ENCODE measurements at regions not wholly inside any gene's neighbourhood (a gene's known extent, or its start where the extent isn't known, plus 50 kb on each side); places are given as distances from the start of the nearest gene placed in this dataset.

DNA sequence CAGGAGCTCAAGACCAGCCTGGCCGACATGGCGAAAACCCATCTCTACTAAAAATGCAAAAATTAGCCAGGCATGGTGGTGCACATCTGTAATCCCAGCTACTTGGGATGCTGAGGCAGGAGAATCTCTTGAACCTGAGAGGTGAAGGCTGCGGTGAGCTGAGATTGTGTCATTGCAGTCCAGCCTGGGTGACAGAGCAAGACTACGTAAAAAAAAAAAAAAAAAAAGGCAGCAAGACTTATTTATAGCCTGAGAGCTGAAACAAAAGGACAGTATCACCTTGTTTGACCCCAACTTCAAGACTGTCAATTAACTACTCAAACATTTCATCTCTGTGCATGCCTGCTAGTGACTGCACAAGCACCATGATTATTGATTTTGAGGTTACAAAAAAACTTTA, 478.9 kb upstream of the GBE1 start:
- no peak for TF ChIP-seq ZNF274 (IDR thresholded peaks at IDR 0.05; ENCODE audit: low read depth, low read length)
- no peak overlapping the region for H3K4me3 ChIP-seq (ENCODE audit: low read length)

DNA sequence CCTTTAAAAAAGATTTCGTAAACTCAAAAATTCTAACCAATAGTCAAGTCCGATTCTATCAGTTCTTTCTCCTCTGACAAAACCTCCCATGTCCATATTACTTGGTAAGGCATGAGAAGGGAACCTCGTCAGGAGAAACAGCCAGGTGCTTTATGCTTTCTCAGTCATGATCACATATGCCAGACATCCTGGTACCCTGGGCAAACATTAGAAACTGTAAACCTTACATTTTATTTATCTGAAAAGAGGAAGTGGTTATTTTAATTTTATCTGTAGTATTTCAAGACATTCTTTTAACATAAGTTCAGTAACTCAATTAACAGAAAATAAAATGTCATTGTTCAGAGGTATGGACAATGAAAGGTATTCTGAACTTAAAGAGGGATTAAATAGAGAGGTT, 474.8 kb upstream of the GBE1 start:
- TF ChIP-seq ZNF274 (IDR thresholded peaks at IDR 0.05; ENCODE audit: low read depth, low read length): no peak
- no peak overlapping the region for H3K4me3 ChIP-seq (ENCODE audit: low read length)

DNA sequence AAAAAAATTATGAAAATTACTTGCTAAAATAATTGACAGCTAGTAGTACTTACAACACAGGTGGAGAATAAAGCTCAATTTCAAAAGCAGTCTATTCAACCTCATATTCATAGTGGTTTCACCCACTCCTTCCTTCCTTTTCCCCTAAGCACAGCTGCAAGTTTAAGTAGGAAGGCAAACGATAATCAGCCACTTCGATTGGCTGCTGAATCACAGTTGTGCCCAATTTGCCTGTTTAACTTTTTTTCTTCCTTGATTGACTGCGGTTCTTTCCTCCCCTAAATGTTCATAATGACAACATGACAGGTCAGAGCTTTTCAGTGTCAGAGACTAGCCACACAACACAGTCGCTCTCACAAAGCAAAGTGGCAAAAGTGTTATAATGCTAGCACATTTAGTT, 468.0 kb upstream of the GBE1 start:
- no peak overlapping the region for H3K4me3 ChIP-seq (ENCODE audit: low read length)
- TF ChIP-seq ZNF274 (IDR thresholded peaks at IDR 0.05; ENCODE audit: low read depth, low read length): no peak

DNA sequence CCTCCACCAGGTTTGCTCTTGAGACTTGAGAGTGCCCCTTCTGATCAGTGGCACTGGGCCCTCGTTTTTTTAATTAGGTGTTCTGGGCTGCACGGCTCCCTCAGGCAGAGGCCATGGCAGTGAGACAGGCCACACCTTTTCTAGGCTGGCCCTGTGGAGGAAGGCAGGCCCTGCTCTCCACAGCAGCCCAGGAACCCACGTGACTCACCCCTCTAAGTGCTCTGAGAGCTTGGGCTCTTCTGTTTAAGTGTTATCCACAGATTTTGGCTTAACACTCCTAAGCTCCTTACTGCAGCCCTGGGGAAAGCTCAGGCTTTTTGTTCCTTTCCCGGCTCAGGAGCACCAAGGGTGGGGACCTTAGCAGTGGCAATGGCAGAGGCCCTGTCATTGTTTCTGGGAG, 463.2 kb upstream of the GBE1 start:
- H3K4me3 ChIP-seq (ENCODE audit: low read length): no peak overlapping the region
- no peak for TF ChIP-seq ZNF274 (IDR thresholded peaks at IDR 0.05; ENCODE audit: low read depth, low read length)

DNA sequence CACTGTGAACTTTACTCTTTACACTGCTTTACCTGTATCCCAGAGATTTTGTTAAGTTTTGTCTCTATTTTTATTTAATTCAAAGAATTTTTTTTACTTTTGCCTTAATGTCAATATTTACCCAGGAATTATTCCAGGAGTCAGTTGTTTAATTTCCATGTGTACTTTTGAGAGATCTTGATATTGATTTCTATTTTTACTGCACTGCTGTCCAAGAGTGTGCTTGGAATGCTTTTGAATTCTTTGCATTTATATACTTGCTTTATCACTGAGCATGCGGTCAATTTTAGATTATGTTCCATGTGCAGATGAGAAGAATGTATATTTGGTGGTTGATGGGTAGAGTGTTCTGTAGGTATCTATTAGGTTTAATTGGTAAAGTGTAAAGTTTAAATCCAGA, 461.0 kb upstream of the GBE1 start:
- no peak overlapping the region for H3K4me3 ChIP-seq (ENCODE audit: low read length)
- no peak for TF ChIP-seq ZNF274 (IDR thresholded peaks at IDR 0.05; ENCODE audit: low read depth, low read length)

GRCh38 chr3:82217571-82217970, 456.1 kb upstream of the GBE1 start:
- no peak for TF ChIP-seq ZNF274 (IDR thresholded peaks at IDR 0.05; ENCODE audit: low read depth, low read length)
- H3K4me3 ChIP-seq (ENCODE audit: low read length): no peak overlapping the region

- no peak for TF ChIP-seq ZNF274 (IDR thresholded peaks at IDR 0.05; ENCODE audit: low read depth, low read length)
- no peak overlapping the region for H3K4me3 ChIP-seq (ENCODE audit: low read length)
Observed at GRCh38 chr3:82208002-82208710, 446.7 kb upstream of the GBE1 start.

- H3K4me3 ChIP-seq (ENCODE audit: low read length): no peak overlapping the region
- no peak for TF ChIP-seq ZNF274 (IDR thresholded peaks at IDR 0.05; ENCODE audit: low read depth, low read length)
Observed at GRCh38 chr3:82202269-82202668, 440.8 kb upstream of the GBE1 start.

GRCh38 chr3:82201316-82201715, 439.9 kb upstream of the GBE1 start:
- TF ChIP-seq ZNF274 (IDR thresholded peaks at IDR 0.05; ENCODE audit: low read depth, low read length): no peak
- no peak overlapping the region for H3K4me3 ChIP-seq (ENCODE audit: low read length)

DNA sequence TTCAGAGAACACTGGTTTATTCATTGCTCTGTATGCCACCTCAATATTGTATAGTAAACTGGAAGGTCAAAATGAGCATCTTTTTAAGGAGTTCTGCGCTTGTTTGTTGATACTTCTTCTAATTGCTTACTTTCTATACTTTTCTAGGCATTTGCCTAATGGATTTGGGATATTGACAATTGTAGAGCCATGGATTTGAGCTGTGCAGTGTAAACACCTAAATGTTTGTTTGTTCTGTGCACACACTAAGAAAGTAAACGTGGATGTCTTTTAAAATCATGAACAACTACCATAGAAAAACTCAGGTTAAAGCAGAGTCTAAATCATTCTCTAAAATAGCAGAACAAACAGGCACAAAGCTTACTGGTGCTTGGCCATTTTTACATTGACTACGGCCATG, 436.6 kb upstream of the GBE1 start:
- no peak overlapping the region for H3K4me3 ChIP-seq (ENCODE audit: low read length)
- no peak for TF ChIP-seq ZNF274 (IDR thresholded peaks at IDR 0.05; ENCODE audit: low read depth, low read length)

- TF ChIP-seq ZNF274 (IDR thresholded peaks at IDR 0.05; ENCODE audit: low read depth, low read length): no peak
- no peak overlapping the region for H3K4me3 ChIP-seq (ENCODE audit: low read length)
Observed at GRCh38 chr3:82196645-82197044, 435.2 kb upstream of the GBE1 start.

- TF ChIP-seq ZNF274 (IDR thresholded peaks at IDR 0.05; ENCODE audit: low read depth, low read length): no peak
Observed at GRCh38 chr3:82194870-82195269, 433.4 kb upstream of the GBE1 start.

GRCh38 chr3:82186017-82186416, 424.6 kb upstream of the GBE1 start:
- no peak for TF ChIP-seq ZNF274 (IDR thresholded peaks at IDR 0.05; ENCODE audit: low read depth, low read length)

More at GRCh38 chr3:82194870-82195269, 433.4 kb upstream of the GBE1 start:
- no peak overlapping the region for H3K4me3 ChIP-seq (ENCODE audit: low read length)

GRCh38 chr3:82179291-82179690, 417.8 kb upstream of the GBE1 start:
- no peak overlapping the region for H3K4me3 ChIP-seq (ENCODE audit: low read length)
- TF ChIP-seq ZNF274 (IDR thresholded peaks at IDR 0.05; ENCODE audit: low read depth, low read length): no peak

More at GRCh38 chr3:82186017-82186416, 424.6 kb upstream of the GBE1 start:
- no peak overlapping the region for H3K4me3 ChIP-seq (ENCODE audit: low read length)

DNA sequence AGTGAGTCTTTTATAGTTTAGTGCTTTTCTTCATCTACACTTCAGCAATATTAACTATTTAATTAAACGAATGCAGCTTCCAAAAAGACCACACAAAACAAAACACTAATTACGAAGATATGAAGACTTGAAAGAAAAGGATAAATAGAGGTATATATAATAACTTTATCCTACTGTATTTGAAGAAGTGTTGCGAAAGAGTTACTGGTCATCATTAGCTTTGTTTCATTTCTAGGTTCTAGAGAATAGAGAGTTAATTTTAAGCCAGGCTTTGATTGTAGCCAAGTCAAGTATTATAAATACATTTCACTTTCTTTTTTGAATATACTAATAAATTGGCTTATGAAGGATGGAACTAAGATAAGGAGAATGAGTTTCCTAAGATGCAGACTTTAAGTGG, 416.8 kb upstream of the GBE1 start:
- no peak overlapping the region for H3K4me3 ChIP-seq (ENCODE audit: low read length)
- TF ChIP-seq ZNF274 (IDR thresholded peaks at IDR 0.05; ENCODE audit: low read depth, low read length): no peak

- H3K4me3 ChIP-seq (ENCODE audit: low read length): no peak overlapping the region
- TF ChIP-seq ZNF274 (IDR thresholded peaks at IDR 0.05; ENCODE audit: low read depth, low read length): no peak
Observed at GRCh38 chr3:82177774-82178173, 416.3 kb upstream of the GBE1 start.
